Tibial nerve (tissue), 4 donors: ENCODE measurements at regions not wholly inside any gene's neighbourhood (a gene's known extent, or its start where the extent isn't known, plus 50 kb on each side); places are given as distances from the start of the nearest gene placed in this dataset.

Experiments
- DNase-seq, 2 donors: peaks; one replicate each; pipeline ENCODE4 v3.0.0-alpha.2; 2019; ENCODE audit warnings: low spot score in 2 of 2
- H3K27ac ChIP-seq, 4 donors: fragments of 200-600 bp; sonication (generic) in 3 of 4; one replicate each; pipeline ENCODE4 v1.5.1; 2017 to 2019; ENCODE audit warnings: mild to moderate bottlenecking in 1 of 4
- H3K27me3 ChIP-seq, 2 donors: fragments of 200-600 bp; sonication (generic) in 1 of 2; one replicate each; pipeline versions ENCODE4 v1.5.1 to v1.6.0; 2017 to 2019
- H3K36me3 ChIP-seq, 3 donors: fragments of 200-600 bp; sonication (generic); one replicate each; pipeline ENCODE4 v1.5.1; 2018 to 2019
- H3K4me1 ChIP-seq, 4 donors: fragments of 200-600 bp; sonication (generic) in 3 of 4; one replicate each; pipeline ENCODE4 v1.5.1; 2017 to 2019
- H3K4me3 ChIP-seq, 4 donors: fragments of 200-600 bp; sonication (generic) in 3 of 4; one replicate each; pipeline ENCODE4 v1.5.1; 2017 to 2019; ENCODE audit warnings: mild to moderate bottlenecking in 1 of 4, moderate library complexity in 1 of 4
- H3K9me3 ChIP-seq, 4 donors: fragments of 200-600 bp; sonication (generic) in 3 of 4; one replicate each; pipeline ENCODE4 v1.5.1; 2017 to 2019
- EP300 ChIP-seq, 2 donors: sonication (generic); formaldehyde crosslinking; IDR thresholded peaks; one replicate each; pipeline ENCODE4 v1.6.1; 2017; ENCODE audit warnings: antibody characterized with exemption in 2 of 2, mild to moderate bottlenecking in 1 of 2
- POLR2A ChIP-seq, 2 donors: fragments of 450-650 bp; IDR thresholded peaks; one replicate each; pipeline ENCODE4 v1.6.1; 2017; ENCODE audit warnings: antibody characterized with exemption in 2 of 2, mild to moderate bottlenecking in 2 of 2, moderate library complexity in 2 of 2
- WGBS, 2 donors: methylation state at CpG; one replicate each; pipeline ENCODE4 v1.1.5; 2018; 5-methylcytosine and 5-hydroxymethylcytosine counted together
- TF ChIP-seq, protein P1 (sequence below), 5 experiments: fragments of 200-600 bp in 3 of 5; fragments of 450-650 bp in 2 of 5; sonication (generic) in 3 of 5; IDR thresholded peaks; one replicate each; pipeline ENCODE4 v1.5.1; 2016 to 2019; ENCODE audit warnings: antibody characterized with exemption in 5 of 5, mild to moderate bottlenecking in 3 of 5, moderate library complexity in 2 of 5

GRCh38 chr10:8403711-8404371, 349.4 kb downstream of the GATA3 start:
- H3K27me3 ChIP-seq: no peaks in the 10 kb centered on the region
- no peak overlapping the region for H3K4me3 ChIP-seq
- H3K36me3 ChIP-seq: no peaks in the 10 kb centered on the region
- no peak overlapping the region for H3K27ac ChIP-seq
- H3K4me1 ChIP-seq: no peaks in the 10 kb centered on the region
- WGBS, 2 donors: 59 to 67% methylated on average over 4 of the region's 4 CpGs
- DNase-seq: no peak
- TF ChIP-seq, protein P1, sequence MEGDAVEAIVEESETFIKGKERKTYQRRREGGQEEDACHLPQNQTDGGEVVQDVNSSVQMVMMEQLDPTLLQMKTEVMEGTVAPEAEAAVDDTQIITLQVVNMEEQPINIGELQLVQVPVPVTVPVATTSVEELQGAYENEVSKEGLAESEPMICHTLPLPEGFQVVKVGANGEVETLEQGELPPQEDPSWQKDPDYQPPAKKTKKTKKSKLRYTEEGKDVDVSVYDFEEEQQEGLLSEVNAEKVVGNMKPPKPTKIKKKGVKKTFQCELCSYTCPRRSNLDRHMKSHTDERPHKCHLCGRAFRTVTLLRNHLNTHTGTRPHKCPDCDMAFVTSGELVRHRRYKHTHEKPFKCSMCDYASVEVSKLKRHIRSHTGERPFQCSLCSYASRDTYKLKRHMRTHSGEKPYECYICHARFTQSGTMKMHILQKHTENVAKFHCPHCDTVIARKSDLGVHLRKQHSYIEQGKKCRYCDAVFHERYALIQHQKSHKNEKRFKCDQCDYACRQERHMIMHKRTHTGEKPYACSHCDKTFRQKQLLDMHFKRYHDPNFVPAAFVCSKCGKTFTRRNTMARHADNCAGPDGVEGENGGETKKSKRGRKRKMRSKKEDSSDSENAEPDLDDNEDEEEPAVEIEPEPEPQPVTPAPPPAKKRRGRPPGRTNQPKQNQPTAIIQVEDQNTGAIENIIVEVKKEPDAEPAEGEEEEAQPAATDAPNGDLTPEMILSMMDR (IDR thresholded peaks at IDR 0.05): no peak
- no peak for TF ChIP-seq EP300 (IDR thresholded peaks at IDR 0.05)
- no peak for TF ChIP-seq POLR2A (IDR thresholded peaks at IDR 0.05)
- H3K9me3 ChIP-seq: peaks cover 0 to 3% (median 0%) of the 10 kb centered on the region in 4 donors

- H3K9me3 ChIP-seq: peaks cover 0 to 3% (median 0%) of the 10 kb centered on the region in 4 donors
These were observed 350.2 kb downstream of the GATA3 start for GRCh38 chr10:8404721-8405120.

DNA sequence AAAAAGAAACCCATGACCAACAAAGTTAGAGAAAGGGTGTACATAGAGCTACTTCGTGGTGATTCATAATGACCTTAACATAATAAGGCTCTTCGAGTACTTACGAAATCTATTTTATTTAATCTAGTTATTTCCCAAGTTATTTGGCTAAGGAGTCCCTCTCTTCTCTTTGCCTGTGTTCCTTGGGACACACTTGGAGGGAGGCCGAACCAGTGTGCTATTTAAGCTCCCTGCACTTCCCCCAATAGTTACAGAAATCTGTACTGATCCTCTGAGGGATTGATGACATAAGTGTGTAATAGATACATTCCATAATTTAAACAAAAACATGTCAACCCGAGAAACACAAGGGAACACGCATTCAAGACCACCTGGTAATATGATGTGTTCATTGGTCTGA, 351.1 kb downstream of the GATA3 start:
- no peak for DNase-seq
- TF ChIP-seq, protein P1 (IDR thresholded peaks at IDR 0.05): no peak
- TF ChIP-seq EP300 (IDR thresholded peaks at IDR 0.05): no peak
- TF ChIP-seq POLR2A (IDR thresholded peaks at IDR 0.05): no peak
- no peaks in the 10 kb centered on the region for H3K36me3 ChIP-seq
- peaks cover 0 to 3% (median 0%) of the 10 kb centered on the region in 4 donors for H3K9me3 ChIP-seq
- H3K4me1 ChIP-seq: no peaks in the 10 kb centered on the region
- no peaks in the 10 kb centered on the region for H3K27me3 ChIP-seq
- H3K4me3 ChIP-seq: no peak overlapping the region
- 44 to 61% methylated on average over 6 of the region's 6 CpGs for WGBS, 2 donors
- H3K27ac ChIP-seq: no peak overlapping the region

More at GRCh38 chr10:8404721-8405120, 350.2 kb downstream of the GATA3 start:
- 39 to 69% methylated on average over 1 of the region's 1 CpG for WGBS, 2 donors
- TF ChIP-seq, protein P1 (IDR thresholded peaks at IDR 0.05): no peak
- TF ChIP-seq POLR2A (IDR thresholded peaks at IDR 0.05) (no peak), EP300 (IDR thresholded peaks at IDR 0.05) (no peak)
- Histone ChIP-seq H3K27ac (no peak overlapping the region), H3K27me3 (no peaks in the 10 kb centered on the region), H3K4me3 (no peak overlapping the region), H3K36me3 (no peaks in the 10 kb centered on the region), H3K4me1 (no peaks in the 10 kb centered on the region)
- DNase-seq: no peak

DNA sequence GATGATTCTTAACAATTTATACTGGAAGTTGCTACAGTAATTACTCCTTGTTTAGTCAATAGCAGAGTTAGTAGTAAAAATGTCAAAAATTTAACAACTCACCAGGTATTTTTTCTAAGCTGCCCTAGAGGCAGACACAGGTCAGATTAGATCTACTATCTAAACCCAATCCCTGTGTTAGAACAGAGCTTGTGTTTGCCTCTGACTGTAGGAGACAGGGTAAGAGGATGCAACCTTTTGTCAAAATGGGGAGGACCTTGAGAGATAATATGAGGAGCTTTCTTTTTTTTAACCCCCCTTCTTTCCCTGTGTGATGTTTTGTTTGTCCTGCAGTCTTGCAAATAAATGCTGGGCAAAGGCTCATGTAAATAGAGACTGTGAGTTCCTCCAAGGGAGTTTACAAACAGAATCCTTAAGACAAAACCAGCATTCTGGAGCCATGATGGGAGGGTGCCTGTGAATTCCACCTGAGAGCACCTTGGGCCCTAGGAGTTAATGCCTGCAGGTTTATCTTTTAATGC, 353.1 kb downstream of the GATA3 start:
- no peak for DNase-seq

DNA sequence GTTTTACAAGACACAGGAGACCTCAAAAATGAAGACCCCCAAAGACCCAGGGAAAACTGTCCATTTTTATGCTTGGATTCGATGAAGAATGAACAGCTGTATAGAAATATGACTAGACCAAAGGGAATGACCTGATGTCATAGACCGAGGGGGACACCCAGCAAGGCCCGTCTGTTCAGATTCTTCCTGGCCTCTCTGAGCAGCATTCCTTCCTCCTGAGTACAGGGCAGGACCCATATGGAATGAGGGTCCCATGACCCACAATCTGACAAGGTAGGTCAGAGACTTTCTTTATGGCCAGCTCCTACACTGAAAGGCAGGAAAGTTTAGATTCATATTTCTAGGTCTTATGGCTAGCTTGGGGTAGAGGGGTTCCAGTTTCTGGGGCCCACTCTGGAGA, 356.0 kb downstream of the GATA3 start:
- Histone ChIP-seq H3K27me3 (no peaks in the 10 kb centered on the region), H3K4me3 (no peak overlapping the region), H3K4me1 (no peaks in the 10 kb centered on the region), H3K9me3 (peaks cover 0 to 6% (median 0%) of the 10 kb centered on the region in 4 donors), H3K27ac (no peak overlapping the region), H3K36me3 (no peaks in the 10 kb centered on the region)
- no peak for TF ChIP-seq EP300 (IDR thresholded peaks at IDR 0.05)
- no peak for DNase-seq
- WGBS, 2 donors: 56 to 67% methylated on average over 3 of the region's 3 CpGs

More for the DNA sequence above, 353.1 kb downstream of the GATA3 start:
- H3K9me3 ChIP-seq: peaks cover 0 to 3% (median 0%) of the 10 kb centered on the region in 4 donors
- TF ChIP-seq, protein P1 (IDR thresholded peaks at IDR 0.05): no peak
- TF ChIP-seq EP300 (IDR thresholded peaks at IDR 0.05): no peak
- no peaks in the 10 kb centered on the region for H3K27me3 ChIP-seq
- no peaks in the 10 kb centered on the region for H3K36me3 ChIP-seq
- H3K27ac ChIP-seq: no peak overlapping the region
- H3K4me3 ChIP-seq: no peak overlapping the region
- no peaks in the 10 kb centered on the region for H3K4me1 ChIP-seq
